Activated naive CD8-positive, alpha-beta T cell treated with anti-CD3 and anti-CD28 coated beads, Interleukin-2, amount 50 U/mL, for 16 hours (primary cell): ENCODE measurements at regions not wholly inside any gene's neighbourhood (a gene's known extent, or its start where the extent isn't known, plus 50 kb on each side); places are given as distances from the start of the nearest gene placed in this dataset.
"Not testable (repeated sequence)": the region's sequence is repeated elsewhere in the genome, so short reads cannot be mapped to it uniquely, and the experiment has no call there.

ENCODE experiments used
- DNase-seq: peaks from one replicate; pipeline ENCODE4 v3.0.0-alpha.2; 2020; ENCODE audit warnings: low read depth, low spot score

GRCh38 chr19:29054886-29055675 lies 157.9 kb downstream of the UQCRFS1 start:
- no peak for DNase-seq

- no peak for DNase-seq
Measured at GRCh38 chr19:29048873-29049272, 164.1 kb downstream of the UQCRFS1 start.

DNA sequence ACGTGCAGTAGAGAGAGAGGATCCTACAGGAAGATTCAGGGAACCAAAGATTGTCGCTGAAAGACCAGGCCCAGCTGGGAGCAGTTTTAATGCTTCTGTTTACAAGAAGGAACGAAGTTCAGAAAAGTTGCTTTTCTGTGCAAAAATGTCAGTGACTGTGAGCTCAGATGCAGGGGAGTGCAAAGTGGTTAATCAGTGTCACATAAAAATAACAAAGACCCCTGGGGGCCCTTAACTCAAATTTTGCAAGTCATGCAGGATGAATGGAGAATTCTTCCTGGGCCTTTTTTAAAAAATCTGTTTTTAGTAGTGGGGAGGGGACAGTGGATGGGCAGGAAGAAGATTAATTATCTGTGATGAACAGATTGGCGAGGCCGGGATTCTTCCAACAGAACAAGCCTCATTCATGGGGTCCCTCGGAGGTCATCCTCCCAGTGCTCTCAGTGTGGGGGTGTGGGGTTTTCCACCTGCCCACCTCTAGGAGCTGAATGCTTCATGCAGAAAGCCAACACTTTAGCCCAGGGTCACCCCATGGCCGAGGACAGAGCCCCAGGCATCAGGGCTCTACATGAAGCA lies 167.2 kb downstream of the UQCRFS1 start:
- DNase-seq, result no peak

GRCh38 chr19:29044037-29044436 lies 168.9 kb downstream of the UQCRFS1 start:
- no peak for DNase-seq

- no peak for DNase-seq
Measured at GRCh38 chr19:29042450-29042849, 170.5 kb downstream of the UQCRFS1 start.

GRCh38 chr19:29040951-29041350 lies 172.0 kb downstream of the UQCRFS1 start:
- DNase-seq, result no peak

- no peak for DNase-seq
Measured at GRCh38 chr19:29040292-29040691, 172.7 kb downstream of the UQCRFS1 start.

- not testable (repeated sequence) for DNase-seq
Measured at GRCh38 chr19:29039036-29039435, 173.9 kb downstream of the UQCRFS1 start.

GRCh38 chr19:29031216-29031615 lies 181.7 kb downstream of the UQCRFS1 start:
- DNase-seq, result no peak

GRCh38 chr19:29029268-29029958 lies 183.5 kb downstream of the UQCRFS1 start:
- DNase-seq, result no peak

DNA sequence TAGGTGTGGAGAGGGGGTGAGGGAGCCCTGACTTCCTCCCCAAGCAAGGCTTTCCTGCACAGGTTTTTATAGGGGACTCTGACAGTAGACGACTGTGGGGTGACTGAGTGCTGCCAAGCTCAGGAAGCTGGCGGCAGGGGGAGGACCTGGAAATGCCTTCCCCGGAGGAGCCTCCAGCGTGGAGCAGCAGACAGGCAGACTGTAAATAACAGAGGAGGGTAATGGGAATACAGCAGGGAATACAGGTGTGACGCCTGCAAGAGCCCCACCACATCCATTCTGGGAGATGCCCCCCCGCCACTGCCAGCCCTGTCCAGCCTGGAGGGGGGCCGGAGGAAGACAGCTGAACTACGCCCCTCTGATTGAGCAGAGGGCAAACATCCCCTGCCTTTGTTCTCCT lies 190.4 kb downstream of the UQCRFS1 start:
- no peak for DNase-seq

DNA sequence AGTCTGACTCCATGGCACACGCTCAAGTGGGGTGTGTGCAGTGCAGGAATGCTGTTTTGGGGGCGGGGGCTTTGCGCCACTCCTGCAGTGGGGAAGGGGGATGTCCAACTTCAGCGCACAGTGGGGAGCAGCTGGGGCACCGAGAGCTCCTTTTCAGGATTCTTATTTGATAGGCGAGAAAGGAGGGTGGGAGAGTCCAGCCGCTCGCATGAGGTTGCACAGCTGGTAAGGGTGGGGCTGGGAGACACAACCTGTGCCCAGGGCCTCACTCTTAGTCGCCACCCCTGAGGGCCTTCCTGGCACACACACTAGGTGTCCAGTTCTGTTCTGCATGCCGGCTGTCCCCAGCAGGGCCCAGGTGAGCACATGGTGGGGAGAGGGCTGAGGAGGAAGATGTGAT lies 190.8 kb downstream of the UQCRFS1 start:
- no peak for DNase-seq

DNA sequence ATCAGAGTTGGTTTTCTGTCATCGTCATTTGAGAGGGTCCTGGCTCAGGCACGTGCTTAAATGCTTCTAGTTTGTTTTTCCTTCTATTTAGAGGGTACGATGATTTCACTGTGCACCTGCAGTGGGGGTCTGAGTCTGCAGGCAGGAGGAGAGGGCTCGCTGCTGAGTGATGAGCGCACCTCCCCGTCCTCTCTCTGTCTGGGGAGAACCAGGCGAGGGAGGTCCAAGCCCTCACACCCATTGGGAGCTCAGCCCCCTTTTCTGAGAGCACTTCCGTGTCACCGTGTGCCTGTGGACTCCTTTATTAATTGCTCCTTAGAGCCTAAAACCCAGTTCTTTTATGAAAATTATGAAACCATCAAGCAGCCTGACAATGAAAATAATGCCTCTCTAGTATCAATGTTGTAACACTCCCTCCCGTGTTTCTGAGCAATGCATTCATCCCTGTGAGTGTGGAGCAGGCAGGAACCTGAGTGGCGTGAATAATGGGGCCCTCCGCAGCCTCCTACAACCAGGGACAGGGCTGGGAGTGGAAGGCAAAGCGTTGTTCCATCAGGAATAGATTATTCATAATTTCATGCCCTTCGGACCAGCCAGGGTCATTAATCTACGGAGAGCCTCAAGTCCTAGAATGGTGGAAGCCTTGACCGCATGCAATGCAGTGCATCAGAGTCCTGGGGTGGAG lies 191.6 kb downstream of the UQCRFS1 start:
- DNase-seq, result no peak

- DNase-seq, result no peak
Measured at GRCh38 chr19:29019403-29019802, 193.5 kb downstream of the UQCRFS1 start.

DNA sequence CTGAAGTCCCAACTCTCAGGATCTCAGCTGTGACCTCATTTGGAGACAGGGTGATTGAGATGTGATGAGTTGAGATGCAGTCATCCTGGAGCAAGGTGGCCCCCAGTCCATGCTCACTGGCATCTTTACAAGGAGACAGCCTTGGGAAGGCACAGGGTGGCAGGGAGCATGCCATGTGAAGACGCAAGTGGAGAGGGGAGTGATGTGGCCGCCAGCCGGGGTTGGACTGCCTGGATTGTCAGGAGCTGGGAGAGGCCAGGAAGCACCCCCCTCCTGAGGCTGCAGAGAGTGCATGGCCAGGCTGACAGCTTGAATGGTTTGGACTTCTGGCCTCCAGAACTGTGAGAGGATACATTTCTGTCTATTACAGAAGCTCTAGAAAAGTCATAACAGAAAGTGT lies 194.4 kb downstream of the UQCRFS1 start:
- no peak for DNase-seq

DNA sequence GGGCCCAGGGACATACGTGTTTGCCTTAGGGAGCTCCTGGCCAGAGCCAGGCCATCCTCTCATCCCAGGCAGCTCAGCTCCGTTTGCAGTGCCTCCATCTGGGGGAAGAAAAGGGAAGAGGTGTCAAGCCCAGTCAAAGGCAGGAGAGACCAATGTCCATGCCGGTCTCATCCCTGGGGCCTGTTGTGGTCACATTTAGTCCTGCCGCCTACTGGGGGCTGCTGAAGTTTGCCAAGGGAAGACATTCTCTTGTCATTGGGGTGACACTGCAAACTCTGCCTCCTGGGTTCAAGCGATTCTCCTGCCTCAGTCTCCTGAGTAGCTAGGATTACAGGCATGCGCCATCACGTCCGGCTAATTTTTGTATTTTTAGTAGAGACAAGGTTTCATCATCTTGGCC lies 195.2 kb downstream of the UQCRFS1 start:
- DNase-seq, result no peak

GRCh38 chr19:29016926-29017760 lies 195.8 kb downstream of the UQCRFS1 start:
- no peak for DNase-seq

- DNase-seq, result no peak
Measured at GRCh38 chr19:29016353-29016752, 196.6 kb downstream of the UQCRFS1 start.

DNA sequence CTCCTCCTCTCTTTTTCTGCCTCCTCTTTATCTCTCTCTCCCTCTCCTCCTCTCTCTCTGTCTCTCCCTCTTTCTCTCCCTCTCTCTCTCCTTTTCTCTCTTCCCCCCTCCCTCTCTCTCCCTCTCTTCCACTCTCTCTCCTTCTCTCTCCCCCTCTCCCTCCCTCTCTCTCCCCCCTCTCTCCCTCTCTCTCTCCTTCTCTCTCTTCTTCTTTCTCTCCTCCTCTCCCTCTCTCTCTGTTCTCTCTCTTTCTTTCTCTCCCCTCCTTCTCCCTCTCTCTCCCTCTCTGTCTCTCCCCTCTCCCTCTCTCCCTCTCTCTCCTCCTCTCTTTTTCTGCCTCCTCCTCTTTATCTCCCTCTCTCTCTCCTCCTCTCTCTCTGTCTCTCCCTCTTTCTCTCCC lies 197.4 kb downstream of the UQCRFS1 start:
- DNase-seq, result no peak

GRCh38 chr19:29014857-29015436 lies 198.0 kb downstream of the UQCRFS1 start:
- DNase-seq, result no peak

DNA sequence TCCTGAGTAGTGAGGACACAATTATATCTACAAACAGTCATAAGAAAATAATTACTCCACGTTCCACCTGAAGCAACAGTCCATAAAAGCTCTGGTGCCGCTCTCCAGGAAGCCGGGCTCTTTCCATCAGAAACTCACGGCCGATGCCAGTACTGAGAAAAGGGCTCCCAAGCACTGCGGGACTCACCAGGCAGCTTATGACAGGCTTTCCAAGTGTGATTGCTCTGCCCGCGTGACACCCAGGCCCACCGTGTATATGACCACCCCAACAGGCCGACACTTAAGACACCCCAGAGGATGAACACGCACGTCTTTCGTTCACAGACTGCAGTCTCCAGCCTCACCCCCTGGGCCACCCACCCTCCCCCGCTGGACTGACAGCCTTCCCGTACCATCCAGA lies 199.0 kb downstream of the UQCRFS1 start:
- no peak for DNase-seq
